ENCODE measurements at regions not wholly inside any gene's neighbourhood (a gene's known extent, or its start where the extent isn't known, plus 50 kb on each side); places are given as distances from the start of the nearest gene placed in this dataset.
"Not testable (repeated sequence)": the region's sequence is repeated elsewhere in the genome, so short reads cannot be mapped to it uniquely, and the experiment has no call there.

- Mint-ChIP-seq H3K9me3 (ENCODE audit: unreplicated experiment) (no peaks in the 10 kb centered on the region), H3K36me3 (ENCODE audit: unreplicated experiment) (no peaks in the 10 kb centered on the region), H3K4me3 (ENCODE audit: unreplicated experiment) (no peak overlapping the region), H3K27ac (ENCODE audit: unreplicated experiment) (no peak overlapping the region), H3K4me1 (ENCODE audit: unreplicated experiment) (no peaks in the 10 kb centered on the region), H3K27me3 (ENCODE audit: unreplicated experiment) (peaks cover 9% of the 10 kb centered on the region)
- TF ChIP-seq CTCF (IDR thresholded peaks at IDR 0.05), result no peak
- DNase-seq (ENCODE audit: extremely low spot score, unreplicated experiment), result no peak
Measured at GRCh38 chr4:133316909-133317308, 167.8 kb downstream of the PCDH10 start.

DNA sequence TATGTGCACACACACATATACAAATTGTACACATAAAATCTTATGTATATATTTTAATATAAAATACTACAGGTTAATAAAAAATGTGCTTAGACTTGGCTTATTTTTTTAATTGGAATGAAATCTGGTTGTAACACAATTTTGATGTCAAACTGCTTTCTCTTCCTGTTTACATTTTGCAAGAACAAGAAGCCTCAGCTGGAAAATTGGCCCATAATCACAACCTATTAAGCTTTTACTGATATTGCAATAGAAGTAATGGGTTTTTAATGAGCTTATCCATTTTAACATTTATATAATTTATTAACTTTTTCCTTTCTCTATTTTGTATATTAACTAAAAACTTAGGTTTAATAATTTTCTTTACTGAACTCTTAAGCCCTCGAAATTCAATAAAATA lies 165.9 kb downstream of the PCDH10 start:
- Mint-ChIP-seq H3K27ac (ENCODE audit: unreplicated experiment) (no peak overlapping the region), H3K4me1 (ENCODE audit: unreplicated experiment) (no peaks in the 10 kb centered on the region), H3K9me3 (ENCODE audit: unreplicated experiment) (no peaks in the 10 kb centered on the region), H3K4me3 (ENCODE audit: unreplicated experiment) (no peak overlapping the region), H3K36me3 (ENCODE audit: unreplicated experiment) (no peaks in the 10 kb centered on the region), H3K27me3 (ENCODE audit: unreplicated experiment) (peaks cover 9% of the 10 kb centered on the region)
- no peak for DNase-seq (ENCODE audit: extremely low spot score, unreplicated experiment)
- no peak for TF ChIP-seq CTCF (IDR thresholded peaks at IDR 0.05)

DNA sequence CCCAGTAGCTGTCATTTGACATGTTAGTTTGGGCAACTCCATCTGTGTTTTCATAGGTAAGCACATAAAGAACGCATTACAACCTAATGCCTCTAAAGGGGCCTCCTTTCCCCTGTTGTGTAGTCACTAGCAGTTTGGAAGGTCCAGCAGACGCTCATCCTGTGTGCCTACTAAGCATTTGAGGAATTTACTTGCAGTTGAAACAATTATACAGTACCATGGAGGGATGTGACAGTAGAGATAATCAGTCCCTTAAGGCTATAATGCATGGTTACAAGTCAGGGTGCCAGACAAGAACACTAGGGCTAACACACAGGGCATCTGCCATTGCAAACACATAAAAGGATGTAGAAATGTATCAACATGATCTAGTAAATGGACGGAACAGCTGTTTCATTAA lies 138.3 kb downstream of the PCDH10 start:
- Mint-ChIP-seq H3K36me3 (ENCODE audit: unreplicated experiment) (no peaks in the 10 kb centered on the region), H3K27me3 (ENCODE audit: unreplicated experiment) (no peaks in the 10 kb centered on the region), H3K9me3 (ENCODE audit: unreplicated experiment) (no peaks in the 10 kb centered on the region), H3K4me3 (ENCODE audit: unreplicated experiment) (no peak overlapping the region), H3K4me1 (ENCODE audit: unreplicated experiment) (no peaks in the 10 kb centered on the region), H3K27ac (ENCODE audit: unreplicated experiment) (no peak overlapping the region)
- DNase-seq (ENCODE audit: extremely low spot score, unreplicated experiment), result no peak
- TF ChIP-seq CTCF (IDR thresholded peaks at IDR 0.05), result no peak

GRCh38 chr4:133278591-133278990 lies 129.5 kb downstream of the PCDH10 start:
- Mint-ChIP-seq H3K4me1 (ENCODE audit: unreplicated experiment) (no peaks in the 10 kb centered on the region), H3K4me3 (ENCODE audit: unreplicated experiment) (no peak overlapping the region), H3K27ac (ENCODE audit: unreplicated experiment) (no peak overlapping the region), H3K9me3 (ENCODE audit: unreplicated experiment) (no peaks in the 10 kb centered on the region), H3K27me3 (ENCODE audit: unreplicated experiment) (no peaks in the 10 kb centered on the region), H3K36me3 (ENCODE audit: unreplicated experiment) (no peaks in the 10 kb centered on the region)
- no peak for TF ChIP-seq CTCF (IDR thresholded peaks at IDR 0.05)
- DNase-seq (ENCODE audit: extremely low spot score, unreplicated experiment), result no peak

GRCh38 chr4:133277940-133278339 lies 128.8 kb downstream of the PCDH10 start:
- H3K27me3 Mint-ChIP-seq (ENCODE audit: unreplicated experiment); H3K9me3 Mint-ChIP-seq (ENCODE audit: unreplicated experiment); DNase-seq (ENCODE audit: extremely low spot score, unreplicated experiment); H3K4me3 Mint-ChIP-seq (ENCODE audit: unreplicated experiment); H3K4me1 Mint-ChIP-seq (ENCODE audit: unreplicated experiment); H3K27ac Mint-ChIP-seq (ENCODE audit: unreplicated experiment); H3K36me3 Mint-ChIP-seq (ENCODE audit: unreplicated experiment): not testable (repeated sequence)

DNA sequence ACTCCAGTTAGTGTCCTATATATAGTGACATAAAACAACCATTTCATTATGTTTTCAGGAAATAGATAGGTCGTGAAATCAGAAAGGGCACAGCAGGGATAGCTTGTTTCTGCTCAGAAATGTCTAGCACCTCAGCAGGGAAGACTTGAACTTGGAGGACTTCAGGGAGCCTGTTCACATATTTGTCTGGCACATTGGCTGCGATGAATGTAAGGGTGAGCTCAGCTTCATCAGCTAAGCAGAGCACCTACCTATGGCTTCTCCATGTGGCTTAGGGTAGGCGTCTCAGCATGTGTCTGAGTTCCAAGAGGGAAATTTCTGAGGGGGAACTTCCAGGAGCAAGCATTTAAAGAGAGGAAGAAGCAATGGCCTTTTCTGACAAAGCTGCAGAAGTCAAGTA lies 126.2 kb downstream of the PCDH10 start:
- no peak for DNase-seq (ENCODE audit: extremely low spot score, unreplicated experiment)
- Mint-ChIP-seq H3K36me3 (ENCODE audit: unreplicated experiment) (no peaks in the 10 kb centered on the region), H3K27me3 (ENCODE audit: unreplicated experiment) (no peaks in the 10 kb centered on the region), H3K27ac (ENCODE audit: unreplicated experiment) (no peak overlapping the region), H3K4me1 (ENCODE audit: unreplicated experiment) (no peaks in the 10 kb centered on the region), H3K4me3 (ENCODE audit: unreplicated experiment) (no peak overlapping the region), H3K9me3 (ENCODE audit: unreplicated experiment) (no peaks in the 10 kb centered on the region)
- TF ChIP-seq CTCF (IDR thresholded peaks at IDR 0.05), result no peak

Data from osteocyte (in vitro differentiated cells).